Activated T-cell treated with anti-CD3 and anti-CD28 coated beads, Interleukin-2, amount 50 U/mL, for 72 hours (primary cell): ENCODE measurements at regions not wholly inside any gene's neighbourhood (a gene's known extent, or its start where the extent isn't known, plus 50 kb on each side); places are given as distances from the start of the nearest gene placed in this dataset.
"Not testable (repeated sequence)": the region's sequence is repeated elsewhere in the genome, so short reads cannot be mapped to it uniquely, and the experiment has no call there.

Experiments
- ATAC-seq, 2 donors: fragments of 150-1000 bp; cut with Tn5 transposase; replicated peaks in 1 of 2; 2 replicates each; pipeline ENCODE4 v1.10.0; 2021; ENCODE audit warnings: moderate library complexity in 2 of 2, mild to moderate bottlenecking in 1 of 2
- DNase-seq, 2 donors: peaks; one replicate each; pipeline ENCODE4 v3.0.0; 2021 to 2022; ENCODE audit warnings: mixed read lengths in 1 of 2
- H3K27ac Mint-ChIP-seq: one replicate; pipeline ENCODE4 v1.8.0; 2022; ENCODE audit warnings: mild to moderate bottlenecking, moderate library complexity, mixed read lengths
- H3K27me3 Mint-ChIP-seq: one replicate; pipeline ENCODE4 v1.8.0; 2022; ENCODE audit warnings: low read depth, mixed read lengths
- H3K36me3 Mint-ChIP-seq, 2 donors: one replicate each; pipeline ENCODE4 v1.8.0; 2022; ENCODE audit warnings: mixed read lengths in 2 of 2, mild to moderate bottlenecking in 1 of 2; ENCODE audit not compliant: insufficient read depth in 2 of 2
- H3K4me1 Mint-ChIP-seq: one replicate; pipeline ENCODE4 v1.8.0; 2022; ENCODE audit warnings: low read depth, mixed read lengths
- H3K4me3 Mint-ChIP-seq, 2 donors: one replicate each; pipeline ENCODE4 v1.8.0; 2022; ENCODE audit warnings: mild to moderate bottlenecking in 2 of 2, mixed read lengths in 2 of 2, moderate library complexity in 2 of 2
- H3K9me3 Mint-ChIP-seq, 2 donors: one replicate each; pipeline ENCODE4 v1.8.0; 2022; ENCODE audit warnings: mixed read lengths in 2 of 2

DNA sequence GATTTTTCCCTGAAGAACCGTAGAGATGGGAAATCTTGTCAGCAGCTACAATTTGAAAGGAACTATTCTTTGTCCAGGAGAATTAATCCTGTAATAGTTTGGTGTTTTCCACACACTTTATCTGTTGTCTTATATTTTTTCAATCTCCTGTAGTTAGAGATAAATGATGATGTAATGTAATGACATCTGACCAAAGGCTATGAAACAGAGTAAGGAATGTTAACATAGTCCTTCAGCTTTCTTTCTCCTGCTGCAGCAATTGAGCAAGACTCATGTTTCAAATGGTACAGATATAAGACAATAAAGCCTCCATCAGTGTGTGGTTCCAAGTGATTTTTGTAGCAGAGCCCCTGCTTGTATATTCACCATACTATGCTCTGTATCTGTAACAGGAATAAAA lies 1028.4 kb downstream of the SI start:
- Mint-ChIP-seq H3K4me1 (no peaks in the 10 kb centered on the region), H3K27me3 (no peaks in the 10 kb centered on the region), H3K36me3 (no peaks in the 10 kb centered on the region), H3K4me3 (no peak overlapping the region), H3K27ac (no peak overlapping the region), H3K9me3 (peaks cover 0 to 2% of the 10 kb centered on the region in 2 donors)
- DNase-seq (no peak), ATAC-seq (no peak)

- Mint-ChIP-seq H3K27me3 (no peaks in the 10 kb centered on the region), H3K4me3 (no peak overlapping the region), H3K36me3 (no peaks in the 10 kb centered on the region), H3K27ac (no peak overlapping the region), H3K4me1 (no peaks in the 10 kb centered on the region), H3K9me3 (peaks cover 3% of the 10 kb centered on the region in 2 donors)
- DNase-seq (no peak), ATAC-seq (no peak)
Measured at GRCh38 chr3:164048451-164048850, 1029.8 kb downstream of the SI start.

- Mint-ChIP-seq H3K4me3 (no peak overlapping the region), H3K9me3 (peaks cover 5 to 9% of the 10 kb centered on the region in 2 donors), H3K27ac (no peak overlapping the region), H3K36me3 (no peaks in the 10 kb centered on the region), H3K4me1 (no peaks in the 10 kb centered on the region), H3K27me3 (no peaks in the 10 kb centered on the region)
- ATAC-seq (no peak), DNase-seq (no peak)
Measured at GRCh38 chr3:164040991-164041390, 1037.3 kb downstream of the SI start.

DNA sequence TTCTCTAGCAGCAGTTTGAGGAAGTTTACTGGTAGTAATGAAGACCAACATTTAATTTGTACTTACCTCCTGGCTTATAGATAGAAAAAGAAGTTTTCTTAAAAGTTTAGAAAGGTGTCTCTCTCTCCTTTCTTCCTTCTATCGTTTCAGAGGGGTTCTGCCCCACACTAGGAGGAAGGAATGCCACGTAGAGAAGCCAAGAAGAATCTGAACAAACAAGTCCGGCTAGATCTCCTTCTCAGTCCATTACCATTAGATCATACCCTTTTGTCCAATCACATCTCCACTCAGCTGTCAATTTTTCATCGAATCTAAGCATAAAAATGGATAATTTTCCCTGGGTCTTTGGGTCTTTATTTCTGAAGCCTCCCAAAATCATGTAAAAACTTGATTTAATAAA lies 1048.1 kb downstream of the SI start:
- DNase-seq, result no peak
- H3K9me3 Mint-ChIP-seq, result peaks cover 8 to 10% of the 10 kb centered on the region in 2 donors
- H3K27ac Mint-ChIP-seq, result no peak overlapping the region
- no peaks in the 10 kb centered on the region for H3K27me3 Mint-ChIP-seq
- no peak for ATAC-seq
- no peak overlapping the region for H3K4me3 Mint-ChIP-seq
- H3K36me3 Mint-ChIP-seq, result no peaks in the 10 kb centered on the region
- H3K4me1 Mint-ChIP-seq, result no peaks in the 10 kb centered on the region

DNA sequence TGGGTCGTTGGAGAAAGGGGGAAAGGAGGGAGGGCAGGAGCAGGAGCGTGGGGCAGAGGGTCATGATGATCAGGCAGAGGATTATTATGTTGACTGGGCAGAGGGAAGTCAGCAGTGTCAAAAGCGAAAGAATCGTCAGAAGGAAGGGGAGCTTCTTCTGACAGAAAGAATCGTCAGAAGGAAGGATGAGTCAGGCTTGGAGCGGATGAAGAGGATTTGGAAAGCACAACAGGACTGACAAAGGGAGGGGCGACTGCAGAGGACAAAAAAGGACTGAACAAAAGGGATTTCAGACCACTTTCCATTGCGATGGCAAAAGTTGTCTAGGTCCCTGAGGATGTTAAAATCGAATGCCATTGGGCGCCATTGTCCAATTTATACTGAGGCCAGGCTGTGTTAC lies 1053.5 kb downstream of the SI start:
- no peaks in the 10 kb centered on the region for H3K27me3 Mint-ChIP-seq
- ATAC-seq, result no peak
- H3K4me1 Mint-ChIP-seq, result no peaks in the 10 kb centered on the region
- no peak overlapping the region for H3K4me3 Mint-ChIP-seq
- DNase-seq, result no peak
- no peak overlapping the region for H3K27ac Mint-ChIP-seq
- H3K36me3 Mint-ChIP-seq, result peaks cover 1 to 2% of the 10 kb centered on the region in 2 donors
- peaks cover 7 to 17% of the 10 kb centered on the region in 2 donors for H3K9me3 Mint-ChIP-seq

- H3K9me3 Mint-ChIP-seq, result peaks cover 7 to 15% of the 10 kb centered on the region in 2 donors
- no peaks in the 10 kb centered on the region for H3K27me3 Mint-ChIP-seq
- H3K36me3 Mint-ChIP-seq, result peaks cover 1 to 2% of the 10 kb centered on the region in 2 donors
- no peak overlapping the region for H3K4me3 Mint-ChIP-seq
- DNase-seq (no peak), ATAC-seq (no peak)
- no peak overlapping the region for H3K27ac Mint-ChIP-seq
- no peaks in the 10 kb centered on the region for H3K4me1 Mint-ChIP-seq
Measured at GRCh38 chr3:164023480-164023879, 1054.8 kb downstream of the SI start.

DNA sequence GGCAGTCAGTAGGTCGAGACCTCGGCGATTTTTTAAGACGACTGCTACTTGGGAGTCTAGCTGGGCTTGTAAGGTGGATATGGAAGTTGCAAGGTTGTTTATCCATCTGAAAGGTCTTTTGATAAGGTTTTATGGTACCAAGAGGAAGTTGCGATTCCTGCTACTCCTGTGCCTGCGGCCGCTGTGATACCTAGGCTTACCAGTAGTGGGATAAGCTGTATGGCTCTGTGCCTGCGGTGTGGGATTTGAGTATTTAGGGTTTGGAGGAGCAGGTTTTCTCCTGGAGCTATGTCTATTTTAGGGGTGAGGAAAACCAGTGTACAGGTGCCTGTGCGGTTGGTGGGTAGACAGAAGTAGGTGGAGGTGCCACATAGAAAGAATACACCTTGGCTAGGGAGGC lies 1059.8 kb downstream of the SI start:
- no peak overlapping the region for H3K4me3 Mint-ChIP-seq
- ATAC-seq (no peak), DNase-seq (no peak)
- no peaks in the 10 kb centered on the region for H3K27me3 Mint-ChIP-seq
- peaks cover 0 to 1% of the 10 kb centered on the region in 2 donors for H3K36me3 Mint-ChIP-seq
- H3K4me1 Mint-ChIP-seq, result no peaks in the 10 kb centered on the region
- no peak overlapping the region for H3K27ac Mint-ChIP-seq
- no peaks in the 10 kb centered on the region for H3K9me3 Mint-ChIP-seq

DNA sequence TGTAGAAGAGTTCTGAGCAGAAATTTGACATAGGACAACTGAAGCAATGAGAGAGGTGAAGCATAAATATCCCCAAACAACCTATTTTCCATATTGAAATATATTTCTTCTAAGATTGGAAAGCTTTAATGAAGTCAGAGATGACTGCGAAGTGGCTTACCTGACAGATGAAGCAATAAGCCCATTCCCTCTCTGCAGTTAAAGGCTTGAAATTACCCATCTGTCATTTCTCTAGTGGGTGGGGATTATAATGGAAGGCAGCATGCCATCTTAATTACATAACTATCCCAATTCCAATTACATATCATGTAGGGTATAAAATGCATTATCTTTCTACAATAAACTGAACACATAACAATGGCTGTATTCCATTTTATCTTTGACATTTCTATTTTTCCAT lies 1070.5 kb downstream of the SI start:
- H3K27ac Mint-ChIP-seq, result no peak overlapping the region
- peaks cover 6 to 7% of the 10 kb centered on the region in 2 donors for H3K9me3 Mint-ChIP-seq
- no peaks in the 10 kb centered on the region for H3K4me1 Mint-ChIP-seq
- H3K4me3 Mint-ChIP-seq, result no peak overlapping the region
- ATAC-seq (no peak), DNase-seq (no peak)
- no peaks in the 10 kb centered on the region for H3K27me3 Mint-ChIP-seq
- no peaks in the 10 kb centered on the region for H3K36me3 Mint-ChIP-seq

- no peaks in the 10 kb centered on the region for H3K36me3 Mint-ChIP-seq
- ATAC-seq (no peak), DNase-seq (no peak)
- peaks cover 9% of the 10 kb centered on the region in 2 donors for H3K9me3 Mint-ChIP-seq
- H3K4me3 Mint-ChIP-seq, result no peak overlapping the region
- no peaks in the 10 kb centered on the region for H3K4me1 Mint-ChIP-seq
- H3K27ac Mint-ChIP-seq, result no peak overlapping the region
- H3K27me3 Mint-ChIP-seq, result no peaks in the 10 kb centered on the region
Measured at GRCh38 chr3:164004205-164004604, 1074.1 kb downstream of the SI start.

GRCh38 chr3:164003016-164003415 lies 1075.3 kb downstream of the SI start:
- not testable (repeated sequence) for H3K36me3 Mint-ChIP-seq, ATAC-seq
- peaks cover 9 to 13% of the 10 kb centered on the region in 2 donors for H3K9me3 Mint-ChIP-seq

DNA sequence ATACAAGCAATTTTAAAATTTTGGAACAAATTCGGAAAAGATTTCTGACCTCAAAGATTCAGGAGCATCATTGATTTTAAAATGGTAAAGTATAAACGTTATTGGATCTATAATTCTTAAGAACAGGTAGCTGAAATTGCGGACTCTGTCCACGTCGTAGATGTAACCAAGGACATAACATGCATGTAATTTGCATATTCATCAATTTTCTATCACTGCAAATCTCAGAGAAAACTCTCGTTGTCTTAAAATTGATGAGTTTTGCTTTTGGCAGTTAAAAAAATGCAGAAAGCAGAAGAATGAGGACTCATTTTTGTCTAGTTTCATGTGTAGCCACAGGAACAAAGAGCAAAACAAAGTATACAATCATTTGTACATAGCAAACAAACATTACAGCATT lies 1094.4 kb downstream of the SI start:
- Mint-ChIP-seq H3K4me3 (no peak overlapping the region), H3K4me1 (no peaks in the 10 kb centered on the region), H3K9me3 (peaks cover 4 to 6% of the 10 kb centered on the region in 2 donors), H3K27ac (no peak overlapping the region), H3K36me3 (no peaks in the 10 kb centered on the region), H3K27me3 (no peaks in the 10 kb centered on the region)
- ATAC-seq (no peak), DNase-seq (no peak)

More at GRCh38 chr3:164003016-164003415, 1075.3 kb downstream of the SI start:
- not testable (repeated sequence) for DNase-seq, H3K4me1 Mint-ChIP-seq, H3K4me3 Mint-ChIP-seq, H3K27me3 Mint-ChIP-seq, H3K27ac Mint-ChIP-seq

DNA sequence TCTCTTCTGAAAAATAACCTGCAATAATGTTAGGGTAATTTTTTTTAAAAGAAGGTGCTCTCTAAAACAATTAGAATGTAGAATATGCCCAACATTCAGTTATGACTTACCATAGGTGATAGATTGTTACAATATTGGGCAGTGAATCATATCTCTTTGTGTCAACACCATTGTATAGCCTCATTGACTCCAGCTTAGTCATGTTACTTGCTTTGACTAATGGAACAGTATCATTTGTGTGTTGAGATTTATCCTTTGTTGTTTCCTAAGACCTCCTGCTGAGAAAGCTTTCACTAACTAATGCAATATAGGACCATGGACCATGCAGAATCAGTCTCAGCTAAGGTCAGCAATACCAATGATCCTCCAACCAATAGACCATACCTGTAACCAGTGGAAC lies 1106.4 kb downstream of the SI start:
- Mint-ChIP-seq H3K4me3 (no peak overlapping the region), H3K36me3 (no peaks in the 10 kb centered on the region)
- no peak for ATAC-seq

GRCh38 chr3:163957072-163957471 lies 1121.2 kb downstream of the SI start:
- no peaks in the 10 kb centered on the region for H3K4me1 Mint-ChIP-seq
- ATAC-seq, result no peak
- H3K4me3 Mint-ChIP-seq, result no peak overlapping the region
- no peaks in the 10 kb centered on the region for H3K36me3 Mint-ChIP-seq
- peaks cover 10 to 13% of the 10 kb centered on the region in 2 donors for H3K9me3 Mint-ChIP-seq
- no peak for DNase-seq
- no peaks in the 10 kb centered on the region for H3K27me3 Mint-ChIP-seq
- H3K27ac Mint-ChIP-seq, result no peak overlapping the region

More for the DNA sequence above, 1106.4 kb downstream of the SI start:
- DNase-seq, result no peak
- H3K9me3 Mint-ChIP-seq, result peaks cover 7 to 12% of the 10 kb centered on the region in 2 donors
- H3K4me1 Mint-ChIP-seq, result no peaks in the 10 kb centered on the region
- no peaks in the 10 kb centered on the region for H3K27me3 Mint-ChIP-seq
- no peak overlapping the region for H3K27ac Mint-ChIP-seq

DNA sequence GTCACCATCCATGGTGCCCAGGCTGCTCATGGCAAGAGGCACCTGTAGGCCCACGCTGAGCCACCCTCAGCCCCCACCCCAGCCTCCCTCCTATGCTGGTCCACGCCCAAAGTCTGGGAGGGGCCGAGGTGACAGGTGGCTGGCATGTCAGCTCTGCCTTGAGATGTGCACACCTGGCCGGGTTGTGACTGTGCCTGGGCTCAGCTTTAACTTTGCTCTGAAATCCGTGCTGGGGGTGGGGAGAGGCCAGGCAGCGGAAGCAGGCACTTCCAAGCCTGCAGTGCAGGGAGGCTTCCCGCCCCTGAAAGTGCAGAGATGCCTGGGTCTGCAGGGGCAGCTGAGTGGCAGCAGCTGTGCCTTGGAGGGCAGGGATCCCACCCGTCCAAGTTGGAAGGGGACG lies 1124.8 kb downstream of the SI start:
- Mint-ChIP-seq H3K4me1 (no peaks in the 10 kb centered on the region), H3K27me3 (no peaks in the 10 kb centered on the region), H3K9me3 (peaks cover 5 to 6% of the 10 kb centered on the region in 2 donors), H3K36me3 (no peaks in the 10 kb centered on the region), H3K27ac (no peak overlapping the region), H3K4me3 (no peak overlapping the region)
- ATAC-seq (no peak), DNase-seq (no peak)
